ENCODE measurements at regions not wholly inside any gene's neighbourhood (a gene's known extent, or its start where the extent isn't known, plus 50 kb on each side); places are given as distances from the start of the nearest gene placed in this dataset.

DNA sequence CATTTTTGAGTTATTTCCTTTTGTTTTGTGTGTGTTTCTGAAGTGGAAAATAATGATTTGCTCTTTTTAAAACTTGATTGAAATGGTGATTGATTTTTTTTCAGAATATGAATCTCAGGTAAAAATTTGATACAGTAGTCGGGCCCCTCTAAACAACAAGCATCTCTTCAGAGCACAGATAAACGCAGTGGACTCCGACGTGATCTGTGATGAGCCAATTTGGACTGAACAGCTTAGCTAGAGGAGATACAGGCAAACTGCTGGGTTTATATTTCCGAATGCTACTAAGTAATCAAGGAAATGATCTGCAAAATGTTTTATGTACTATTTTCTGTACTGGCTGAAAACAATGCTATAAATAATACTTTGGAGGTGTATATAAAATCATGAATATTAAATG, 705.7 kb upstream of the RGS18 start:
- Histone ChIP-seq H4K8ac (replicated peaks; ENCODE audit: insufficient read length, low read depth, low read length) (no peak overlapping the region), H3K27ac (ENCODE audit: insufficient read length, low read depth, low read length) (no peak overlapping the region), H2BK15ac (ENCODE audit: low read depth, low read length) (no peak overlapping the region), H2BK12ac (ENCODE audit: insufficient read length, low read depth, low read length) (no peak overlapping the region), H3K9ac (ENCODE audit: extremely low read depth, insufficient read length, low read length) (no peak overlapping the region), H3K27me3 (ENCODE audit: insufficient read depth, low read length) (no peaks in the 10 kb centered on the region), H3K18ac (ENCODE audit: insufficient read length, low read depth, low read length) (no peak overlapping the region), H4K5ac (ENCODE audit: insufficient read length, low read depth, low read length) (no peak overlapping the region), H3K23ac (ENCODE audit: insufficient read length, low read depth, low read length) (no peak overlapping the region), H2BK20ac (ENCODE audit: low read depth, low read length, poor library complexity, severe bottlenecking) (no peak overlapping the region), H3K4me2 (ENCODE audit: insufficient read depth, insufficient read length, low read length) (no peak overlapping the region), H3T11ph (ENCODE audit: low read length) (no peak overlapping the region), H2AFZ (ENCODE audit: low read length) (no peak overlapping the region), H3K23me2 (ENCODE audit: insufficient read length, low read depth, low read length, poor library complexity, severe bottlenecking) (no peaks in the 10 kb centered on the region), H3K9me3 (ENCODE audit: control insufficient read depth, low read depth, low read length) (no peaks in the 10 kb centered on the region), H3K79me2 (ENCODE audit: insufficient read depth, low read length) (no peaks in the 10 kb centered on the region), H3K14ac (ENCODE audit: insufficient read depth, low read length) (no peak overlapping the region), H2AK5ac (ENCODE audit: insufficient read length, low read length) (no peak overlapping the region), H2BK120ac (ENCODE audit: low read depth, low read length, poor library complexity, severe bottlenecking) (no peak overlapping the region), H3K4ac (ENCODE audit: low read depth, low read length) (no peak overlapping the region), H2BK5ac (ENCODE audit: insufficient read length, low read length) (no peak overlapping the region), H3K56ac (ENCODE audit: insufficient read length, low read depth, low read length) (no peak overlapping the region), H3K4me1 (ENCODE audit: insufficient read depth, low read length) (no peaks in the 10 kb centered on the region), H3K79me1 (ENCODE audit: insufficient read depth, low read depth, low read length, poor library complexity, severe bottlenecking) (no peaks in the 10 kb centered on the region), H4K91ac (ENCODE audit: insufficient read length, low read depth, low read length) (no peak overlapping the region), H4K20me1 (ENCODE audit: control insufficient read depth, insufficient read depth, insufficient read length) (no peaks in the 10 kb centered on the region)
- TF ChIP-seq, protein P1, sequence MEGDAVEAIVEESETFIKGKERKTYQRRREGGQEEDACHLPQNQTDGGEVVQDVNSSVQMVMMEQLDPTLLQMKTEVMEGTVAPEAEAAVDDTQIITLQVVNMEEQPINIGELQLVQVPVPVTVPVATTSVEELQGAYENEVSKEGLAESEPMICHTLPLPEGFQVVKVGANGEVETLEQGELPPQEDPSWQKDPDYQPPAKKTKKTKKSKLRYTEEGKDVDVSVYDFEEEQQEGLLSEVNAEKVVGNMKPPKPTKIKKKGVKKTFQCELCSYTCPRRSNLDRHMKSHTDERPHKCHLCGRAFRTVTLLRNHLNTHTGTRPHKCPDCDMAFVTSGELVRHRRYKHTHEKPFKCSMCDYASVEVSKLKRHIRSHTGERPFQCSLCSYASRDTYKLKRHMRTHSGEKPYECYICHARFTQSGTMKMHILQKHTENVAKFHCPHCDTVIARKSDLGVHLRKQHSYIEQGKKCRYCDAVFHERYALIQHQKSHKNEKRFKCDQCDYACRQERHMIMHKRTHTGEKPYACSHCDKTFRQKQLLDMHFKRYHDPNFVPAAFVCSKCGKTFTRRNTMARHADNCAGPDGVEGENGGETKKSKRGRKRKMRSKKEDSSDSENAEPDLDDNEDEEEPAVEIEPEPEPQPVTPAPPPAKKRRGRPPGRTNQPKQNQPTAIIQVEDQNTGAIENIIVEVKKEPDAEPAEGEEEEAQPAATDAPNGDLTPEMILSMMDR (conservative IDR thresholded peaks at IDR 0.05): no peak
- Mint-ChIP-seq H3K36me3 (ENCODE audit: insufficient read depth in 1 of 3, low read depth in 3 of 3) (peaks cover 1 to 10% (median 6%) of the 10 kb centered on the region in 3 experiments; a peak in 4 of 7 replicates), H3K4me1 (no peaks in the 10 kb centered on the region), H3K27ac (no peak overlapping the region), H3K4me3 (no peak overlapping the region), H3K27me3 (ENCODE audit: low read depth) (no peaks in the 10 kb centered on the region), H3K9me3 (peaks cover 6 to 9% of the 10 kb centered on the region in 2 experiments; a peak in 3 of 5 replicates)
- no peak for DNase-seq
- WGBS (ENCODE audit: extremely low coverage, insufficient read length, low lambda C conversion rate): no CpG with 5 or more reads among the region's 5 CpGs
